Esophagus muscularis mucosa (tissue), 4 donors: ENCODE measurements at regions not wholly inside any gene's neighbourhood (a gene's known extent, or its start where the extent isn't known, plus 50 kb on each side); places are given as distances from the start of the nearest gene placed in this dataset.

Experiments used
- DNase-seq: peaks from one replicate; pipeline ENCODE4 v3.0.0-alpha.2; 2017; ENCODE audit errors: extremely low spot score
- H3K27ac ChIP-seq, 4 donors: fragments of 200-600 bp; sonication (generic); replicated peaks in 1 of 4; 1 replicate in 3 of 4; 2 replicates in 1 of 4; pipeline ENCODE4 v1.5.1; 2016 to 2019; ENCODE audit warnings: mild to moderate bottlenecking in 1 of 4
- H3K27me3 ChIP-seq, 4 donors: fragments of 200-600 bp; sonication (generic); one replicate each; pipeline versions ENCODE4 v1.5.1 to v1.6.0; 2016 to 2019
- H3K36me3 ChIP-seq, 4 donors: fragments of 200-600 bp; sonication (generic); one replicate each; pipeline ENCODE4 v1.5.1; 2016 to 2019
- H3K4me1 ChIP-seq, 4 donors: fragments of 200-600 bp; sonication (generic); one replicate each; pipeline ENCODE4 v1.5.1; 2016 to 2019
- H3K4me3 ChIP-seq, 4 donors: fragments of 200-600 bp; sonication (generic); 1 replicate in 2 of 4; 2 replicates in 2 of 4; pipeline ENCODE4 v1.5.1; 2016 to 2019; ENCODE audit warnings: mild to moderate bottlenecking in 4 of 4, moderate library complexity in 1 of 4
- H3K9me3 ChIP-seq, 4 donors: fragments of 200-600 bp; sonication (generic); 1 replicate in 3 of 4; 2 replicates in 1 of 4; pipeline ENCODE4 v1.5.1; 2016 to 2019
- CTCF ChIP-seq, 3 experiments: fragments of 200-600 bp in 2 of 3; fragments of 450-650 bp in 1 of 3; sonication (generic) in 2 of 3; IDR thresholded peaks; one replicate each; pipeline ENCODE4 v1.5.1; 2017 to 2019; ENCODE audit warnings: antibody characterized with exemption in 3 of 3, mild to moderate bottlenecking in 2 of 3, moderate library complexity in 1 of 3
- EP300 ChIP-seq: sonication (generic); formaldehyde crosslinking; IDR thresholded peaks from one replicate; pipeline ENCODE4 v1.6.1; 2017; ENCODE audit warnings: antibody characterized with exemption
- POLR2A ChIP-seq: fragments of 450-650 bp; IDR thresholded peaks from one replicate; pipeline ENCODE4 v1.6.1; 2017; ENCODE audit warnings: antibody characterized with exemption, moderate library complexity, mild to moderate bottlenecking, low read depth
- POLR2AphosphoS5 ChIP-seq, 2 donors: sonication (generic); formaldehyde crosslinking; IDR thresholded peaks; one replicate each; pipeline ENCODE4 v1.6.1; 2017; ENCODE audit warnings: antibody characterized with exemption in 2 of 2
- WGBS: methylation state at CpG from one replicate; pipeline ENCODE4 v1.1.5; 2018; 5-methylcytosine and 5-hydroxymethylcytosine counted together
- intact Hi-C: fragments of 100-400 bp; cut with DNase I; formaldehyde crosslinking; loops from one replicate; pipeline ENCODE4 v1.15.1; 2023

DNA sequence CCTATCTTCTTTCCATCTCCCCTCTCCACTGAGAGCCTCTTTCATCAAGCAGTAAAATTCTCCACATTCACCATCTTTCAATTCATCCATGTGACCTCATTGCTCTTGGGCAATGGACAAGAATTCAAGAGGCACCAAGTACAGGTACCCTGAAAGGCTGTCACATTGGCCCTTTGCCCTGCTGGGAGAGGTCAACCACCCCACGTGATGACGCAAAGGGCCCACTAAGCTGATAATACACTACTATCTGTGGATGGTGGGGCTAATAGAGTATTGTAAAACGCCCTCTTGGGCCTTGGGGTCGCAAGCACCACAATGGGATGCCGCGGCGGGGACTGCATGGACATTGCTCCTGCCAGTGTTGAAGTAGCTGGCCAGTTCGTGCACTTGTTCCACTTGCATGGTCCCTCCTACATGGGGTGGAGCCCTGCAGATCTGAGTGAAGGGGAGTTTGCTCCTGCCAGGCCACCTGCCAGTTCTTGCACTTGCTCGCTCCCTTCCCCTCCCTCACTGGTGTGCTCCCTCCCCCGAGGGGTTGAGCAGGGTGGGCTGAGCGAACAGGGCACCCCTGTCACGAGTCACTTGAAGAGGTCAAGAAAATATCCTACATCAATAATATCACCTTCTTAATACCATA is 1578.8 kb upstream of the RAG2 start:
- DNase-seq = no peak
- Histone ChIP-seq H3K4me1 (no peaks in the 10 kb centered on the region), H3K27me3 (no peaks in the 10 kb centered on the region), H3K27ac (no peak overlapping the region), H3K36me3 (no peaks in the 10 kb centered on the region), H3K9me3 (no peaks in the 10 kb centered on the region), H3K4me3 (no peak overlapping the region)
- intact Hi-C loops = no loop called here
- TF ChIP-seq POLR2AphosphoS5 (IDR thresholded peaks at IDR 0.05) = no peak
- TF ChIP-seq EP300 = no peak
- TF ChIP-seq POLR2A = no peak
- TF ChIP-seq CTCF (IDR thresholded peaks at IDR 0.05) = no peak
- WGBS = 91% methylated on average over 12 of the region's 12 CpGs

DNA sequence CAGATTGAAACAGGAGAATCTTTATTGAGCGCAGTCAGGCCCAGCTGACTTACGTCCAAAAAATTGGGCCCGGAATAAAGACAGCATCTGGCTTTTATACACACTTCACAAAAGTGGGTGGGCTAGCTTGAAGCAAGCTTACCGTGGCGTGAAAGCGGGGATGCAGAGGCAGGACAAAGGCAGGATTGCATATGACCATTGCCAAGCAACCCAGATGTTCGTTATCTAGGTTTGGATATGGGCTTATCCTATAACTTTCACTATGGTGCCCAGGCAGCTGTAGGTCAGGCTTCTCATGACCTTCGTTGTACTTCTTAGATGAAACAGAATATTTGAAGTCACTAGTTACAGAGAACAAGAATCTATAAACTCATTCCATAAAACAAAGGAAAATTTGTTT is 1575.6 kb upstream of the RAG2 start:
- H3K4me1 ChIP-seq = peaks cover 0 to 11% (median 8%) of the 10 kb centered on the region in 4 donors
- no peaks in the 10 kb centered on the region for H3K36me3 ChIP-seq
- WGBS = 60% methylated on average over 8 of the region's 8 CpGs
- no peaks in the 10 kb centered on the region for H3K27me3 ChIP-seq
- H3K9me3 ChIP-seq = no peaks in the 10 kb centered on the region
- no peak overlapping the region for H3K4me3 ChIP-seq
- TF ChIP-seq POLR2A (no peak), CTCF (IDR thresholded peaks at IDR 0.05) (no peak), POLR2AphosphoS5 (IDR thresholded peaks at IDR 0.05) (no peak), EP300 (no peak)
- no peak overlapping the region for H3K27ac ChIP-seq
- no peak for DNase-seq
- intact Hi-C loops = no loop called here

DNA sequence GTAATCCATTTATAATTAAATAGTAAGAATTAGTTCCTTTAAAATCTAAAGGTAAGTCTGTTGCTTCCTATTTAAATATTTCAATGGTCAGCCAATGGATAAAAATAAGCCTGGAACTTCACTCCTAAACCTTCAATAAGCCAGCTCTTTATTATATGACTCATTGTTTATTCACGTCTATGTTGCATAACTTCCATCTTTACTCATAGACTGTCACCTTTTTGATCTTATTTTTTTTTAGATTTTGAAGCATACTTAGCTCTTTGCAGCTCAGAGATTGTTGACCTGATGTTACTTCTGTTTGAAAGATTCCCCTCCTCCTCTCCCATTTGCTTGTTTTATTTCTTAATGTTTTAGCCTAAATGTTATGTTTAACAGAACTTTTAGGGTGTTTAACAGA is 1571.2 kb upstream of the RAG2 start:
- Histone ChIP-seq H3K4me1 (peaks cover 0 to 12% (median 8%) of the 10 kb centered on the region in 4 donors), H3K4me3 (no peak overlapping the region), H3K27me3 (no peaks in the 10 kb centered on the region), H3K36me3 (no peaks in the 10 kb centered on the region), H3K9me3 (no peaks in the 10 kb centered on the region), H3K27ac (no peak overlapping the region)
- intact Hi-C loops = no loop called here
- DNase-seq = no peak
- TF ChIP-seq POLR2A (no peak), CTCF (IDR thresholded peaks at IDR 0.05) (no peak), EP300 (no peak)
- WGBS = 13% methylated on average over 1 of the region's 1 CpG

DNA sequence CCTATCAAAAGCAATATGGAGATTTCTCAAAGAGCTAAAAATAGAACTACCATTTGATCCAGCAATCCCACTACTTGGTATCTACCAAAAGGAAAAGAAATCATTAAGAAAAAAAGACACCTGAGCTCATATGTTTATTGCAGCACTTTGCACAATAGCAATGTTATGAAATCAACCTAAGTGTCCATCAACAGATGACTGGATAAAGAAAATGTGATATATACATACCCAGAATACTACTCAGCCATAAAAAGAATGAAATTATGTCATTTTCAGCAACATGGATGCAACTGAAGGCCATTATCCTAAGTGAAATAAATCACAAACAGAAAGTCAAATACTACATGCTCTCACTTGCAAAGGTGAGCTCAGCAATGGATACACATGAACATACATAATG is 1565.5 kb upstream of the RAG2 start:
- H3K9me3 ChIP-seq = no peaks in the 10 kb centered on the region

More for the DNA sequence above, 1565.5 kb upstream of the RAG2 start:
- Histone ChIP-seq H3K36me3 (no peaks in the 10 kb centered on the region), H3K27me3 (no peaks in the 10 kb centered on the region), H3K27ac (no peak overlapping the region), H3K4me3 (no peak overlapping the region), H3K4me1 (no peaks in the 10 kb centered on the region)
- no peak for DNase-seq
- intact Hi-C loops = no loop called here
- no peak for TF ChIP-seq EP300
- no peak for TF ChIP-seq POLR2AphosphoS5 (IDR thresholded peaks at IDR 0.05)
- TF ChIP-seq POLR2A = no peak
- no peak for TF ChIP-seq CTCF (IDR thresholded peaks at IDR 0.05)
